GM19023 (cell line): ENCODE measurements at regions not wholly inside any gene's neighbourhood (a gene's known extent, or its start where the extent isn't known, plus 50 kb on each side); places are given as distances from the start of the nearest gene placed in this dataset.

Experiments used
- ATAC-seq: cut with Tn5 transposase; IDR thresholded peaks from one replicate; pipeline ENCODE4 v1.9.1; 2021; ENCODE audit warnings: mild to moderate bottlenecking, moderate library complexity; ENCODE audit not compliant: unreplicated experiment

DNA sequence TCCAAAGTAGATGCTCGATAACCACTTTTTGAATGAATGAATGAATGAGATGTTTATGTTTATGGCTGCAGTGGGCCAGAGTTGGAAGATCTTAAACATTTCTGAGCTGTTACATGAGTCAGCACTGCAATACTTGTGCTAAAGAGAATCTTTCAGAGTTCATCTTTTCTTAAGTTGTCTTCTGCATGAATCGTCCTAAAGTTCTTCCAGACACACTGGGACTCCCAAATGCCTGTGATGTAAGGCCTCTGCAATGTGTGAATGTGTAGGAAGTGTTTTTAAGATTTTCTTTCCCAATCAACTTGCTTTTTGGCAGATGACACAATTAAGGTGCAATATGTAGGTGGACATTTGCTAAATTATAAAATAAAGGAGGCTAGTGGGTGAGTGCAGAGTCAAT lies 50.3 kb upstream of the TRIM9 start:
- ATAC-seq, result no peak

GRCh38 chr14:51147183-51147582 lies 52.3 kb upstream of the TRIM9 start:
- ATAC-seq, result no peak

GRCh38 chr14:51155326-51155725 lies 60.4 kb upstream of the TRIM9 start:
- no peak for ATAC-seq

- no peak for ATAC-seq
Observed at GRCh38 chr14:51157012-51157411, 62.1 kb upstream of the TRIM9 start.

DNA sequence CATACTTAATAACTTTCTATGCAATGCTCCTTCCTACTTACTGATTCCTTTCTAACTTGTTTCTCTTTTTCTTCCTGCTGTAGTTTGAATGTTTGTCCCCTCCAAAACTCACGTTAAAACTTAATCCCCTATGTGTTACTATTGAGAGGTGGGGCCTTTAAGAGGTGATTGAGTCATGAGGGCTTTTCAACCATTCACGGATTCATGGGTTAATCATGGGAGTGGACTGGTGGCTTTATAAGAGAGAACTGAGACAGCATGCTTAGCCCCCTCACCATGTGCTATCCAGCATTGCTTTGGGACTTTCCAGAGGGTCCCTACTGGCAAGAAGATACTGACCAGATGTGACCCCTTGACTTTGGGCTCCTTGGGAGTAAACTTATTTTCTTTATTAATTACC lies 66.0 kb upstream of the TRIM9 start:
- no peak for ATAC-seq

DNA sequence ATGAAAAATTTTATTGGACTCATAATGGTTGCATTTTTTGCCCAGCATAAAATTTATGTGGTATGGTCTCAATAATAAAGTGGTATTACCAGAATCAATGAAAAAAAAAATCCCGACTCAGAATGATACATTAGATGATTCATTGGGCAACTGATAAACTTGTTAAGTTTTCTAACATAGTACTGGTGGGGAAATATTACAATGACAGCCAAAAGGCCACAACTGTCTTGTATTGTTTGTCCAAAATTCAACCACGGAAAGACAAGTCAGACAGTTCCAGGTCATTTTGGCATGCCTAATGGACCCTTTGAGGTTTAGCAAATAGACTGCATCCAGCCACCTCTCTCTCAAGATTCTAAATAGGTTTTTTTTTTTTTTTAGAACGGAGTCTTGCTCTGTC lies 70.5 kb upstream of the TRIM9 start:
- no peak for ATAC-seq

DNA sequence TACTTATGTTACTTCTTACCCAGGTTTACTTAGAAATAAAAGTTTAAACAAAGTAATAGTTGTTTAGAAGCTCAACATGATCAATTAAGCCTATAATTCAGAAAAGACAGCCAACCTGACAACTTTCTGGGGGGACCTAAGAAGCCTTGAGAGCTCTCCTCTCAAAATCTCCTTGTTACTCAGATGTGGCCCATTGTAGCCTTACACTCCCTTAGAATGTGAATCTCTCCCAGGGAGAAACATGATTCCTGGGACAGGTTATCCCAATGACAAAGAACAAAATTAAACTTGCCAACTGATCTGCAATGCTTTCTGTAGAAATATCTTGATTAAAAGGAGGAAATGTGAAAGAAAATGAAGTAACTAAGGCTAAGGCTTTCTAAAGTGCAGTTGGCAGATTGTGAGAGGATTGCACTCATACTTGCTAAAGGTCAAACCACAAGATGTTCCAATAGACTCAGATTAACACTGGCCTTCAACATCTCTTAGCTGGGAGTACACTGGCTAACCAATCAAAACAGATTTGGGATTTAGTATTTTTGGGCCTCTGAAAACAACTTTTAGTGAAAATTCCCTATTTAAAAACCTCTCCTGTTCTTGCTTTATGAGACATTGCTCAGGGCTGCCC lies 72.3 kb upstream of the TMX1 start:
- ATAC-seq, result no peak

DNA sequence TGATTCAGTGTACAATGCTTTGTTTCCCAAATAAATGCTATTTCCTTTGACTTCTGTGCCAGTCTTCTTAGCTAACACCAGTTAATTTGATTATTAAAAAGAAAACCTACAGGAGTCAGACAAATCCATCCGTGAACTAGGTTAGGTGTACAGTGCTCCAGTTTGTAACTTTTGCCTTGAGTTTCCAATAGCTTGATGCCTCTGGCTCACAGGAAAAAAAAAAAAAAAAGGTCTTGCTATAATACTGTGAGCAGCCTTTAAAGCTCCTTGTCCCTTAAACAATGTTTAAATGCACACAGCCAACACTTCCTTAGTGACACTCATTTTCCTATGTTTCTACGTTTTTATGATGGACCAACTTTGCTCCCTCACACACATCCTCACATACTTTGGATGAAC lies 71.8 kb upstream of the TMX1 start:
- ATAC-seq, result no peak

GRCh38 chr14:51173863-51174262 lies 66.2 kb upstream of the TMX1 start:
- no peak for ATAC-seq

DNA sequence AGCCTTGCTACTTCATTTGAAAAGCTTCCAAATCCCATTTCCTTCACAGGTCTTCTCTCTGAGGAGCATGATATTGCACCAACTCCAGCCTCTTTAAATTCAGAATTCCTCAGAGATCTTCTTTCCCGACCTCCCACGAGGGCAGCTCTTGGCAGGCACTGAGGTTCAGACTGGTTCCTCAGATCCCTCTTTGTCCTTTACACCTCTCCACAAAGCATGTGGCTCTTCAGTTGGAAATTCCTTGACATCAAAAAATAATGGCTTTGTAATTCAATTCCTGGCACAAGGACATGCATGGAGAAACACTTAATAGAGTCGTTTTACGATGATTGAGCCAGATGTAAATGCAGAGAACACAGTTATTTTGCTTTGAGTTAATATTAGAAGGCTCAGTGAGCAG lies 63.2 kb upstream of the TMX1 start:
- no peak for ATAC-seq

DNA sequence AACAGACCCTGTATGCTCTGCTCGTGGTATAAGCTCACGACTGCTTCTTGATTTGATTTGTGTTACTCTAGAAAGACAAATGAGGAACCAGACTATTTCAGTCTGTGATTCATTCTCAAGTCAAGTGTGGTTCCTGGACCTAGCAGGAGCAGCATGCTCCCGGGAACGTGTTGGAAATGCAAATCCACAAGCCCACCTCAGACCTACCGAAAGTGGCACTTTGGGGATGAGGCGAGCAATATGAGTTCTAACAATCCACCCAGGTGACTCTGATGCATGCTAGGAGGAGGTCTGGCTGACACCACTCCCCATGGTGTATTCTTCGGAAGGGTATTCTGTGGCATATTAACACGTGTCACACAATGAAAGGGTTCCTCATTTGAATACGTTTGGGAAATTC lies 59.5 kb upstream of the TMX1 start:
- peak; percentile 81 for ATAC-seq

DNA sequence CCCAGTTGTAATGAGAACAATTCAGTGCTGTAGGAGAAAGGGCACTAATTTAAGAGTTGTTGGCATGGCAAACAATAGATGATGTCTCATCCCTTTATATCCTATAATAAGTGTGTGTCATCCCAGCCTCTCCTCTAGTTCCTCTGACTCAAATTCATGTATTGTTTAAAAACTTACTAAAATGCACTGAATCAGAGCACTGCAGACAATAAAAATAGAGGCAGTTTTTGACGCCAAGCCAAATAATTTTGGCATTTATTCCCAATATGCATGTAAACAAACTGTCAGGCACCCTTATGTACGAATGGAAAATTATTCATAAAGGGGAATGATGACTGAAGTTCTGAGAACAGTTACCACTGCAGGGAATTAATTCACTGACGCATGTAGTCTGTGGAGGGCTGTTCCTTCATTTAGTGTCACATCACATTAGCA lies 57.9 kb upstream of the TMX1 start:
- no peak for ATAC-seq

- no peak for ATAC-seq
Observed at GRCh38 chr14:51185180-51185579, 54.9 kb upstream of the TMX1 start.

- ATAC-seq, result peak; percentile 72
Observed at GRCh38 chr14:51185754-51186153, 54.3 kb upstream of the TMX1 start.

DNA sequence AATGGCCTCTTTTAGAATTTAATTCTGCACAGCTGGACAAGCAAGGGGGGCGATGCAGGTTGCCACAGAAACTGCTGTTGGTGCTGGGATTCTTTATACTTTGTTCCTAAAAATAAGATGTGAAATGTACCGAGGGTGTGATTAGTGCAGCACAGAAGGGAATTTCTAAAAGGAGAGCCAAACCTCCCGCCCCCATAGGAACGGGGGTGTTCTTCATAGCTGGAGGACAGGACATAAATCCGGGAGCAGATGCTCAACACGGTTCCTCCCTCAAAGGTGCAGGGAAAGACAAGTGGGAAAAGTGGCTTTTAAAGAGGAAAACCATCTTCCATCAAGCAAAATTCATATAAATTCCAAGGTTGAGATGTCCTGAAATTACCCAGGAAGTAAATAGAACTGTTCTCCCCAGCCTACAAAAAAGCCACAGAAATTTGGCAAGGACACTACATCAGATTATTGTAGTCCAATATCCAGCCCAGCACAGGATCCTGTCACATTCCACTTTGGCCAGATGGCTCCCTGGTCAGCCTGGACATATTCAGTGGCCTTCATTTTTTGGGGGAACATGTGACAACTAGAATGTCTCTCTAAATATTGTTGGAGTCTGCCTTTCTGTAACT lies 51.4 kb upstream of the TMX1 start:
- ATAC-seq, result no peak

- ATAC-seq, result no peak
Observed at GRCh38 chr14:51189600-51190376, 50.3 kb upstream of the TMX1 start.
